NCI-H69 (cell line): ENCODE measurements at regions not wholly inside any gene's neighbourhood (a gene's known extent, or its start where the extent isn't known, plus 50 kb on each side); places are given as distances from the start of the nearest gene placed in this dataset.
A peak's percentile ranks its signal among the peaks of the same experiment; 100 is the strongest.

Experiments
- DNase-seq: peaks from one replicate; lab custom pipeline; 2025; lab: John Stamatoyannopoulos, UW

- no peak for DNase-seq
Measured at GRCh38 chr6:40074306-40075055, 140.2 kb upstream of the MOCS1 start.

- no peak for DNase-seq
Measured at GRCh38 chr6:40066372-40066771, 132.1 kb upstream of the MOCS1 start.

- DNase-seq: no peak
Measured at GRCh38 chr6:40056865-40057264, 122.6 kb upstream of the MOCS1 start.

DNA sequence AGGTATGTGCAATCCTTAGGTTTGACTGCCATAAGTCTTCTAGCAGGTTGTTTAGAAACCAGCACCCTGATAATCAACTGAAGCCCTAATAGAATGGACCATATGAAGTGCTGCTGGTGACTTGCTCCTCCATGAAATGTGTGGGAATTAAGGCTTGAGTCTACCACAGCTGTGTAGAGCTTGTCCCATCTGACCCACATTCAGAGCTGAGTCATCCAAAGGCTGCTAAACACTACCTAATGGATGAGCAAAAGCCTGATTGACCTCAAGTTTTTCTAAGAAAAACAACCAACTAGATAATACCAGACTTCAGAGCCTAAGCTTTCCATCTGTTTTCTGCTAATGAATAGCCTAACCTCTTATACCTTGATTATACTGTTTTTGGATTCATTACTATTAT, 120.3 kb upstream of the MOCS1 start:
- no peak for DNase-seq

DNA sequence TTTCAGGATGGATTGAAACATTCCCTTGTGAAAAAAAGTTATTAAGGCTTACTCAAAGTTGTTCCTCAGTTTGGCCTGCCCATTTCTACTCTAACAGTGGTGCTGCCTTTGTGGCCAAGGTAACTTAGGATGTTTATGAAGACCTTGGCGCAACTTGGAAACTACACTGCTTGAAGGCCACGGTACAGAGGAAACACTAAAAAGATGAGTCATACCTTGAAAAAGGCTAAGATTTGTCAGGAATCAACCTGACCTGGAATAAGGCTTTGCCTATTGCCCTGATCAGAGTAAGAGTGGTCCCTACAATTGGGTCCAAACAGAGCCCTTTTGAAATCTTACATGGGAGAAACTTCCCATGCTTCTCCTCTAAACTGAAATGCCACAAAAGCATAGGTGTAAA, 119.9 kb upstream of the MOCS1 start:
- no peak for DNase-seq

DNA sequence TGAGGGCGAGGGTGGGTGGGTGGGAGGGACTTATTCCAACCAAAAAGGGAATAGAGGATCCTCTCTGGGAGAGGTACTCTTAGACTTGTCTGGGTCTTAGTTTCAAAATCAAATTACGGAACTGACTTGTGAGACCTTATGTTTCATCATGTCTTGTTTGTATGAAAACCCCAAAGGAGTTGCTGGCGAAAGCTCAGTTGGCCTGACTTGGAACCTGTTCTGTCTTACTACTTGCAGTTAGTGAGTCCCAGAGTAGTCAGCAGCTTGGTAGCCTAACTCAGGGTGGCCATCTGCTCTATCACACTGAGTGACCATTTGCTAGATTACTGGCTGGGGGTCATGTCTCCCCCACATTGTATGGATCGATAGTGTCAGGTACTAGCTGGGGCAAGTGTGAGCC, 114.9 kb upstream of the MOCS1 start:
- DNase-seq: no peak

- DNase-seq: no peak
Measured at GRCh38 chr6:40044196-40044595, 109.9 kb upstream of the MOCS1 start.

GRCh38 chr6:40042232-40042631, 108.0 kb upstream of the MOCS1 start:
- DNase-seq: no peak

GRCh38 chr6:40039042-40039441, 104.8 kb upstream of the MOCS1 start:
- no peak for DNase-seq

- no peak for DNase-seq
Measured at GRCh38 chr6:40038626-40039025, 104.4 kb upstream of the MOCS1 start.

DNA sequence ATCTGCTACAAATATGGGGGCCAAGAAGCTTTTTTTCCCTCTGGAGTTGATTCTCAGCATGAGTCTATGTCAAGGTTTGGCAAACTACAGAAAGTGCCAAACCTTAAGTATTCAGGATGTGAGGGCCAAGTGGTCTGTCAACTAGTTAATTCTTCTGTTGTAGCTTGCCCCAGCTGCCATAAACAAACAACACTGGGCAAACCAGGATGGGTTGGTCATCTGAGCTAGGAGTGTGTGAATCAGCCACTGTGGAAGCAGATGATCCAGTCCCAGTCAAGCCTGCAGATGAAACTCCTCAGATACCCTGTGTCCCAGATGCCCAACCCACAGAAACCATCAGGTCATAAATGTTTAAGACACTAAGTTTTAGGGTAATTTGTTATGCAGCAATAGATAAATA, 103.0 kb upstream of the MOCS1 start:
- DNase-seq: no peak

DNA sequence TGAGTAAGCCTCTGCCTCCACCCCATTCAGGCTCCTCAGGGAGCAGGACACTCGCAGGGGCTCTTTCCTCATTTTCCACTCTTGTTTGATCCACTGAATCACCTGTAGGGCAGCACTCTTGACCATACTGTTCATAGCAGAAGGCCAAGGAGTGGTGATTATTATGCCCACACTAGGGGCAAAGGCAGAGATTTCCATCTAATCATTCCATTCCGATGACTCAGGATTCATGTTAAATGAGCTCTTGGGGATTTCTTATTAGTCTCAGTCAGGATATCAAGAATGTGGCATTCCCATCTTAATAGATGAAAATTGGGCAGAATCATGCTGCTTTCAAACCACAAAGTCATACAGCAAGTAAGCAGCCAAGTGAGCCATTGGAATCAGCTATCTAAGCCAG, 101.9 kb upstream of the MOCS1 start:
- no peak for DNase-seq

DNA sequence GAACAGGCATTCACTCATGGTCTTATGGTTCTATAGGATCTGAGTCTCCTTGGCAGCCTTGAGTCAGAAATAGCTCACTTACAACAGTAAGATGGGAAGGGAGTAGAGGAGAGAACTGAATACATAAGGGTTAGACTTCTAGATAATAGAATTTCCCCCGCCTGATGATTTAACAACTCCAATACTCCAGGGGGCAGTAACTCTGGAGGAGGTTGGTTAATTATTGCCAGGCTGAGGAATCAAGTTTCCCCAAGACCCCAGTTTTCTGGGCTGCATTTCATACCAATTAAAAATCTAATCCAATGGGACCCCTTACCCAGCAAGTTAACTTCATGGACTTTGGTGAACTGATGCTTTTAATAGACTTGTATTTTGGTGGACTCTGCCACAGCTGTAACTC, 94.2 kb upstream of the MOCS1 start:
- DNase-seq: no peak

- no peak for DNase-seq
Measured at GRCh38 chr6:40022867-40023266, 88.6 kb upstream of the MOCS1 start.

DNA sequence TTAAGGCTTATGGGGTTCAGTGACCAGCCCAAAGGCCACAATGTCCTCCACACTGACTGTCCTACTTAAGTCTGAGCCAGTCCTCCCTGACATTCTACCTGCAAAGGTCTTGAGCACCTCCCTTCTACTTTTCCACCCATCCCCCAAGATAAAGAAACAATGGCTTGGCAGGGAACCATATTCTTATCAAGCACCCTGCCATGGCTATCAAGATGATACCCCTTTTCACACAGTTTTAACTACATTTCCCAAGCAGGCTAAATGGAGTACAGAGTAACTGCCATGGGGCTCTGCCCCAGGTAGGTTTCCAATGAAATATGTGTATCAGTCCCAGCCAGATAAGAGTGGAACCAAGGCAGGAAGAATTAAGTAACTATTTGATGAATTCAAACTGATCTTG, 85.9 kb upstream of the MOCS1 start:
- DNase-seq: no peak

DNA sequence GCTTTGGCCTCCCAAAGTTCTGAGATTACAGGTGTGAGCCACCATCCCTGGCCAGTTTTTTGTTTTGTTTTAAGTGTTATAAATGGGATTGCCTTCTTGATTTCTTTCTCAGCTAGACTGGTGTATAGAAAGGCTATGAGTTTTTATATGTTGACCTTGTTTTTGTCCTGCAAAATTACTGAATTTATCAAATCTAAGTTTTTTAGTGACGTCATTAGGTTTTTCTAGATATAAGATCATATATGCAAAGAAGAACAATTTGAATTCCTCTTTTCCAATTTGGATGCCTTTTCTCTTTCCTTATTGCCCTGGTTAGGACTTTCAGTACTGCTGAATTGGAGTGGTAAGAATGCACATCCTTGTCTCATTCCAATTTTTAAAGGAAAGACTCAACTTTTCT, 81.3 kb upstream of the MOCS1 start:
- DNase-seq: no peak

DNA sequence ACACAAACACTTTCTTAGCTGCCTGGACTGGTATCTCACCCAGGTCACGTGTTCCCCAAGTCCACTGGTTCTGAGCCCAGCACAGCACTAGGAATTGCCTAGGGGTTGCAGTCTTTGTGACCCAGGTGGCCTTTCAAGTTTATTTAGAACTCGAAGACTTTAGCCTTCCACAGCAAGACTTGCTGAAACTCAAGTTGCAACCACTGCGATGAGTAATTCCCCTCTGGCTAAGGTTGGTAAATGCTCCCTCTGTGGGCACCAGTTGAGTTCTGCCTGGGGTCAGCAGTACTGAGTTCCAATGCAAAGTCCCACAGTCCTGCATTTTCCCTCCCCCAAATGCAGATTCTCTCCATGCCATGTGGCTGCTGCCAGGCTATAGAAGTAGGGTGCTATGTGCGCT, 77.6 kb upstream of the MOCS1 start:
- no peak for DNase-seq

DNA sequence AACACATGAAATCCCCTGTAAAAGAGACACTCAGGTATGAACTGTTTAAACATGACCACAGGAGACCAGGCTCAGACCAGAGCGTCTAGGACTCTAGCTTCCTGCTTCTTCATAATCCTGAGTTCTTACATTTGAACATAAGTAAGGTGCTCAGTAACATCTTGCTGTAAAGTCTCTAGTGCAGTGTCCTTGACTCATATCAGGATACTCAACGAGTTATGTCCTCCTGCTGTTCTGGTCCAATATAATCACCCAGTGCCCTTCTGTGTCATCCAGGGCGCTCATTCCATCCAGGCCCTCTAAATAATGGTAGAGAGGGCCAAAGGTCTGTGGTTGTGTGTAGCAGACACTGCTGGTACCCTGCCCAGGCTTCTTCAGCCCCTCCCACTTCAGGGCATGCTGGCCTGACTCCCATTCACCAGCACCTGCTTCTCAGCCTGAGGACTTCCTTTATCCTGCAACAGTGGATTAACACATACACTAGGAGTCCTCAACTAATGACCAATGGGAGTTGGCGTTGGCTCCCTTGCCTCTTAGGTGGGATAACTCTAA, 66.8 kb upstream of the MOCS1 start:
- DNase-seq: no peak

DNA sequence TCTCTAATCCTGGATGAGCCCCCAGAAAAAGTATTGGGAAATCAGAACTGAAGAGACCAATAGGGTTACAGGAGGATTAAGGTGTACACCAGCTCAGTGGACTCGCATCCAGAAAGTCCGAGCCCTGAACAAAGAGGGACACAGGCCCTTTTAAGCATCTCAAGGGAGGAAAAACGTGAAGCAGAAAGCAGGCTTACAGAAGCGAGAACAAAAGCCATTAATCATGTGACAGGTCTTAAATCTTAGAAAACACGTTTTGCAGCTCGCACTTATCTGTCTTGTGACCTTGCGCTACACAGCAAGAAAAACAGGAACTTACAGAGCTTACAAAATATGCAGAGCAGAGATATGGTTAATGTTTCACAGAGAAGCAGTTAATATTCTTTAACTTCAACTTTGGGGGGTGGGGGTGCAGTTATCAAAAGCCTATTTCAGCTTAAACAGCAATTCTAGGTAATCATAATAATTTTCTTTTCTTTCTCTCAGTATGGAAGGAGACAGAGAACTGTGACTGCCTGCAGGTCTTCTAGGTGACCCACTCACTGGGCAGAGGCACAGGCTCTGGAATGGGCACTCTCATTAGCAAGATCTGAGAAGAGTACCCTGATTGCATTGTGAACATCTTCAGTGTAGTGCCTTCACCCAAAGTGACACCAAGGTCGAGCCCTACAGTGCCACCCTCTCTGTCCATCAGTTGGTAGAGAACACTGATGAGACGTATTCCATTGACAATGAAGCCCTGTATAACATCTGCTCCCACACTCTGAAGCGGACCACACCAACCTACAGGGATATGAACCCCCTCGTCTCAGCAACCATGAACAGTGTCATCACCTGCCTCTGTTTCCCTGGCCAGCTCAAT, 65.0 kb upstream of the MOCS1 start:
- no peak for DNase-seq

DNA sequence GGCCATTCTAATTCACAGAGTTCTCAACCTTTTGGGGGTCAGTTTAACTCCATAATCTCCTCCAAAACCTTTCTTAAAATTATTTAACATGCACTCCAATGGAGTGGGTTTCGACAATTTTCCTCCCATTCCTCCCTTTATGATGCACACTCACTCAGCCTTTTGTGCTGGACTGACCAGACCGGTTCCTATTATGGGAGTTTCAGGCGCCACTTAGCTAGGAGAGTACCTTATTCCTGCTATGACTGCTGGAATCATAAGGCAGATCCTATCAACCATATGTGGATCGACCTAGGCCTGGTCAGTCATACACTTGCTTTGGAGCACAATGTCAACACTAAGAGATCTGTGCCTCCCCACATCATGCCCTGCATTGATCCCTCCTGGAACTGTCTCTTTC, 63.9 kb upstream of the MOCS1 start:
- no peak for DNase-seq

DNA sequence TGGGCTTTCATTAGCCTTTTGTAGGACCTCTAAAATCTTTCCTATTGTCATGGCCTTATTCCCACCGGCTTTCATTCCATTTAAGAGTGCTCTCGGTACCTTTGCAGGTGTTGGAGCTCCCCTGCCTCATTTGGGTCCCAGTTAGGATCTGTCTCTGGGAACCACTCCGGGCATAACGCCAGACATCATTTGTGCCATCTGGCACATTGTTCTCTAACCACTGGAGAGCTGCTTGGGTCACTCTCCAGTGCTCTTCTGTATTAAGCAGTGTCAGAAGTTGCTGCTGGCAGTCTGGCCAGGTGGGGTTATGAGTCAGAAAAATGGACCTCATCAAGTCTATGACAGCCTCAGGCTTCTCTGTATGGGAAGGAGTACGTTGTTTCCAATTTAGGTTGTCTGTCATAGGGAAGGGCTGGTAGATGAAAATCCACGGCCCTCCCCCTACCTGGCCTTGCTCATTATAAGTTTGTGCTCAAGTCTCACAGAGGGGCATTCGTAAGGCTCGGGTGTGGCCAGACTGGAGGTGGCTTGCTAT, 62.9 kb upstream of the MOCS1 start:
- DNase-seq: peak; percentile 89

DNA sequence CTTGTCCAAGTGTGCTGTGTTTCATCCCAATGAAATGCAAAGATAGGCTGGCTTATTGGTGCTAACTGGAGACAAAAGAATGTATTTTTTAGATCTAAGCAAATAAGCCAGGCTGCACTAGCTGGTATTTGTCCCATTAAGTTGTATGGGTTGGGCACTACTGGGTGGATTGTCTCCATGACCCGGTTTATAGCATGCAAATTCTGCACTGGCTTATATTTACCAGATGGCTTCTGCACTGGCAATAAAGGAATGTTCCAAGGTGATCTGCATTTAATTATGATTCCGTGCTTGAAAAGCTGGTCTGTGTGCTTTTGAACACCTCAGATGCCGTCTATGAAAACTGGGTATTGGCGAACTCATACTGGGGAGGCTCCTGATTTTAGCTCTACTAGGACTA, 61.4 kb upstream of the MOCS1 start:
- DNase-seq: no peak
